HG03196 (cell line): ENCODE measurements at regions not wholly inside any gene's neighbourhood (a gene's known extent, or its start where the extent isn't known, plus 50 kb on each side); places are given as distances from the start of the nearest gene placed in this dataset.
"Not testable (repeated sequence)": the region's sequence is repeated elsewhere in the genome, so short reads cannot be mapped to it uniquely, and the experiment has no call there.

Source experiments
- ATAC-seq: cut with Tn5 transposase; IDR thresholded peaks from one replicate; pipeline ENCODE4 v1.9.1; 2021; ENCODE audit not compliant: unreplicated experiment

- no peak for ATAC-seq
Measured at GRCh38 chr11:116352881-116353280, 419.9 kb downstream of the BUD13 start.

DNA sequence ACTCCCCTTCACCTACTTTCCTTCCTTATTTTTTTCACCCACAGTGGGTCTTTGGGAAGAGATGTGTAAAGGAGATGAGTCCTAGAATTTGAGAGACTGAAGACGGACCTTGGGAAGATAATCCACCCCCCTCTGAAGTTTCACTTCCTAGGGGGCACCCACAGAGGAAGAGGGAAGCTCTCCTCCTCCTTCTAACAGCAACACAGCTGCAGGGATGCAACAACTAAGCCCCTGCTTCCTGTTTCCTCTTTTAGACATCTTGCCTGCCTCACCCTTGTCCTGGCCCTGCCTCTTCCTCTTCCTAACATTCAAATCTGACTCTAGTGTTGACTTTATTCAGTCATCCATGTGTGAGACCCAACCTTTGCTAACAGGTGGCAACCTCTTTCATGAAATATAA, 424.6 kb downstream of the BUD13 start:
- no peak for ATAC-seq

DNA sequence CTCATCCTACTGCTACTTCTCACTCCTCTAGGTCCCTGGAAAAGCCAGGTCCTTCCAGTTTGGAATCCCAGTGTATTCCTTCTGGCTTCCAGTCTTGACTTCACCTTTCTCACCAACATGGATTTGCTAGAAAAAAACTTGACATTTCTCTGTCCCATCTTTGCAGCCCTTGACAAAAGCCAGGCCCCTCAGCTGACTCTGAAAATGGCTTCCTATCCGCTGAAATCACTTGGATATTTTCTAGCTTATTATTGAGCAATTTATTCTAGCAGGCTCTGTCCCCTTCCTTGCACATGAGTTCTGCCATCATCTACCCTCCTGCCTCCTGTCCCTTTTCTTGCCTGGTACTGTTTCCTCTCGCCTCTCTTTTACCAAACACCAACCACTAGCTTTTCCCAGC, 427.2 kb downstream of the BUD13 start:
- ATAC-seq: no peak

GRCh38 chr11:116344601-116345000, 428.2 kb downstream of the BUD13 start:
- ATAC-seq: no peak

- no peak for ATAC-seq
Measured at GRCh38 chr11:116343270-116343669, 429.5 kb downstream of the BUD13 start.

DNA sequence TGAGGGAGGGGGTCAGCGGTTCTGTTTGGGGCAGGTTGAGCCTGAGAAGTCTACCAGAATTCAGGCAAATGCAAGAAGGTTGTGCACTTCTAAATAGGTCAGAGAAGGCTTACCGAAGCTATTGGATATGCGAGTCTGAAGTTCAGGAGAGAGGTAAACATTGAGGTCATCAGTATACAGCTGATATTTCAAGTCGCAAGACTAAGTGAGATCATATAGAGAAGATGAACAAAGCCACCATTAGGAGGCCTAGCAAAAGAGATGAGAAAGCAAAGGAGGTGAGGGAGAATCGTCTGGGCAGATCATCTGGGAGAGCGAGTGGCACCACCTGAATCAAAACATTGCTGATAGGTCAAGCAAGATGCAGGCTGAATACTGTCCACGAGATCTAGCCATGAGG, 430.6 kb downstream of the BUD13 start:
- ATAC-seq: no peak

DNA sequence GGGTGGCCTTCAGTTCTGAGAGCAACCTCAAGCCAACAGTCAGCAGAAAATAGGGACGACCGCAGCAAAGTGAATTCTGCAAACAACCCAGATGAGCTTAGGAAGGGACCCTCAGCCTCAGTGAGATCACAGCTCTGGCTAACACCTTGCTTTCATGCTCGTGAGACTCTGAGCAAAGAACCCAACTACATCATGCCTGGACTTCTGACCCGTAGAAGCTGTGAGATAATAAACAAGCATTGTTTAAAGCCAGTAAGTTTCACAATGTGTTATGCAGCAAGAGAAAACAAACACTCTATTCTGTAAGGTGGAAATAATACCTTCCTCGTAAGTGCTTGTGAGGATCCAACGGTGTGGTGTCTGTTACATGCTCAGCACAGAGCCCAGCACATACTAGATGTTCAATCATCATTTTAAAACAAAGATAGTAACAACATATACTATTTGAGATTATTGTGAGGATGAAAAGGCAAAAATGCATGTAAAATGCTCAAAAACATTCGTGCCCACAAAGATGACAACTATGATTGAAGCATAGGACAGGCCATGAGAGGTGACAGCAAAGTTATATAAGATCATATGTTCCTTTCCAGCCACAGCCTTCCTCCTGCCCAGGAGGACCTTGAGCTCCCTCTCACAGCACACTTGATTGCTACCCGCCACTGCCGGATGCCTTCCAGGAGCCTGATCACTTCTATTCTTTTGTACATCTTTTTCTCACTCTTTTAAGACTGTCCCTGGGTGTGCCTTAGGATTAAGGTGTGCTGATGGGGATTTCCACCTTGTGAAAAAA, 433.3 kb downstream of the BUD13 start:
- ATAC-seq: no peak

- not testable (repeated sequence) for ATAC-seq
Measured at GRCh38 chr11:116338500-116338899, 434.3 kb downstream of the BUD13 start.

- no peak for ATAC-seq
Measured at GRCh38 chr11:116336540-116336939, 436.2 kb downstream of the BUD13 start.

DNA sequence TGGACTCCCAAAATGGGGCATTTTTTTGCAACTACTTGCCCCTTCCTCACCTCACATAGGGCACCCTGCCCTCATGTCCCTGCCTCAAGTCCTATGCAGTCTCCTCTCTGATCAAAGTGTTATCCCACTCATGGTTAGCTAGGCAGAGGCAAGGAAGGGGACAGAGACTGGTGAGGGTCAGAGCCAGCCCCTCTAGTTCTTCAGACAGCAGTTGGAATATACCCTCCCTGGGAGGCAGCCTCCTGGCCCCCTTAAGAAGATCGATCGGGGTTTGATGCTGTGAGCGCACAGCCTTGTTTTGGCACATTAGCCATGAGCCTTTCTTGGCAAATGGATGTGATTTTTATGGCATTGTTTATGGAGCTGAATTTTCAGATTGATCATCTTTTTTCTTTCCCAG, 436.9 kb downstream of the BUD13 start:
- no peak for ATAC-seq

DNA sequence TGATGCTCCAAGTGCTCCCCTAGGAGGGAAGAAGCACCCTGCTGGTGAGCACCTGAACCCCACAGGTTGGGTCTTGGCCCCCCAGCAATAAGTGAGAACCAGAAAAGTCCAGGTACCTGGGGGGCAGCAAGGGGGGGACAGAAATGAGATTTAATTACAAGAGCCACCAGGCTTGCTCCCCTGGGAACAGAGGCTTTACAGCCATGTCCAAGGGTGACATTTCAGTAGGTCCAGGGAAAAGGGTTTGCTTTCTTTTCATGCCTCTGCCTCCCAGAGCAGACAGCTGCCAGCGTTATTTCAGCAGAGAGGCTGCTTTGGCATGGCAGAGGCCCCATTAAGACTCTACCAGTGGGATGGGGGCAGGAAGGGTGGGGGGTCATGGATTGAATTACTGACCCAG, 437.7 kb downstream of the BUD13 start:
- no peak for ATAC-seq

DNA sequence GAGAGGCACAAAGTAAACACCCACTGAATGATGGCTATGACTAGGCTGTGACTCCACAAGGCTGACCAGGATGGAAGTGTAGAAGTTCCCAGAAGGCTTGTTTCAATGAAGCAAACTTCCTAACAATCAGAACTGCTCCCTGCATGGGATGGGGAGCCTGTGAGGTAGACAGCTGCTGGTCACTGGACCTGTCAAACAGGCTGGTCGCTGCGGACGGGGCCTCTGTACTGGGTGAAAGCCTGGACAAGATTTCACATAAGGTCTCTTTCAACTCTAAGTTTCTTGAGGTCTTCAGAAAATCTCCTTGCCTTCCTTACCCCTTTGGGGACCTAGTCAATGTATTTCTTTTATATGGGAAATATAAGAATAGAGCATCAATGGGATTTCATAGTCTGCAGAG, 438.2 kb downstream of the BUD13 start:
- ATAC-seq: no peak

- ATAC-seq: no peak
Measured at GRCh38 chr11:116333001-116333535, 439.7 kb downstream of the BUD13 start.

GRCh38 chr11:116332391-116332790, 440.4 kb downstream of the BUD13 start:
- no peak for ATAC-seq

- ATAC-seq: no peak
Measured at GRCh38 chr11:116331381-116331780, 441.4 kb downstream of the BUD13 start.

DNA sequence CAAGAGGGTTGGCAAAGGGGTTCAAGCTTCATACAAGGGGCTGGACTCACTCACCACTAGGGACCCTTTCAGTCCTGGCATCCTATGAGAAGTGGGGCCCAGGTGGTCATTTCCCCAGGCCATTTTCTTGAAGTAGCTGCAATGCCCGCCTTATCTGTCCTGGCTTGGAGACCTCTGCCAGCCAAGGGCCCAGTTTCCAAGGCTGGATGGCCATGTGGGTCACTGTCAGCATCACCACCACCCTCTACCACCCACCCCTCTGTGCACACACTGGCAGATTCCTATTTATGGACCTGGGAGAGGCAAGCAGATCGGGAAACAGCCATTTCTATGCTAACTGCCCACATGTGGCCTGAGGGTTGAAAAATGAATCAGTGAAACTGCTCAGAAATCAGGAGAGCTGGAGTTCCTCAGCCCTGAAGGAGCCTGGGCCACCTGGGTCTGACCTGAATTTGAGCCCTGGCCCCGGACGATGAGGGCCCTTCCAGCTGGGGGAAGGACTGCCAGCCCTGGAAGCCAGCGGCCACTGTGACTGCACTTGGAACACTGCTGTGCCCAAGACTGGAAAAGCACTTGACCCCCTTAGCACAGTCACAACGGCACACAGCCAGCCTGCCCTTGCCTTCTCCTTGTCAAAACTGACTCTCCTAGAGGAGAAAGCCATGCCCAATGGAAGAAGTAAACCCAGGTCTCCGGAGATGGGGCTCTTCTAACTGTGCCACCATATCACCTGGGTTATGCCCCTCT, 442.2 kb downstream of the BUD13 start:
- no peak for ATAC-seq

DNA sequence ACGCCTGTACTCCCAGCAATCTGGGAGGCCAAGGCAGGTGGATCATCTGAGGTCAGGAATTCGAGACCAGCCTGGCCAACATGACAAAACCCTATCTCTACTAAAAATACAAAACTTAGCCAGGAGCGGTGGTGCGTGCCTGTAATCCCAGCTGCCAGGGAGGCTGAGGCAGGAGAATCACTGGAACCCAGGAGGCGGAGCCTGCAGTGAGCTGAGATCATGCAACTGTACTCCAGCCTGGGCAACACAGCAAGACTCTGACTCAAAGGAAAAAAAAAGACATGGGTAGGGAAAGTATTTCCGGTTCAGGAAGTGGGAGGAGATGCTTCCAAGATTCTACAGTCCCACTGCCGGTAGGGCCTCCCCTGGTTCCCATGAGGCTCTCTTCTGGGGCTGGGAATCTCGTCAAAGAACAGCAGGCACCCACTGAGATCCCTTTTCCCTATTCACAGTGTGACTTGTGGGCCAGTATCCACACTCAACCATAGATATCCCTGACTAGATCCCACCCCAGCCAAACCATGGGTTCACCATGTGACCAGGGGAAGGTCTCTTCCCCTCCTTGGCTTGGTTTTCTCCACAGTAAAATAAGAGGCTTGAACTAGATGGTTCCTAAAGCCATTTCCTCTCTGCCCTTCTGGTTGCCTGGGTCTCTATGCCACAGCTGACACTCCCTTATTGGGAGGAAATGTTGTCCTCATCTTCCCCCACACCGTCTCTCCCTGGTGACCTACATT, 443.3 kb downstream of the BUD13 start:
- no peak for ATAC-seq

DNA sequence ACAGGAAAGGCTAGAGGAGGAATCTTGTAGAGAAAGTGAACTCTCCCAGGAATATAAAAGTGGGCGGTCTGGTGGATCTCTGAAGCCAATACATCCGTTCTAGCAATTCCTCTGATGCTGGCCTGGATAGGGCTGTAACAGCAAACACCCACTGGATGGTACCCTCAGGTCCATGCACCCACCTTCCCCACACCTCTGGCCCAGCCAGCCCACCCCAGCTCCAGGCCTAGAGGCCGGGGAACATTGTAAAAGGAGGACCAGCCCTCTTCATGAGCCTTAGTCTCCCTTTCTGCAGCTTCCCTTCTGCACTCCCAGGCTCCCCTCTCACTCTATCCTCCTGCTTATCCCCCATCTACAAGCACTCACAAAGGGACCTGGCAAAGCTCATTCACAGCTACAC, 443.9 kb downstream of the BUD13 start:
- no peak for ATAC-seq

DNA sequence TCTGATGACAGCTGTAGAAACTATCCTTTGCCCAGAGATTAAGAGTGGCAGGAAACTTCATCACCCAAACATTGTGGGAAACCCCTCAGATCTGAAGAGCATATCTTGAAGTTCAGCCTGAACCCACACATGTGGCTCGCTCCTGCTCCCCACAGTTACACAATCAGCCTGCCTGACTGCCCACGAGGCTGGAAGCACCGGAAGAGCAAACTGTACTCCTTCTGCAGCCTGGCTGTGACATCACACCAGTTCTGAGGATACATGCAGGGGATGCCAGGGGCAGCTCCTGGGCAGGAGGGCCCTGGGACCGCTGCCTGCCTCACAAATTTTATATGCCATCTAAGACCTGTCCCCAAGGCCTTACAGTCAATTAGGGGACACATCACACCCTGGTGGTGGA, 444.4 kb downstream of the BUD13 start:
- no peak for ATAC-seq

- no peak for ATAC-seq
Measured at GRCh38 chr11:116326146-116326545, 446.6 kb downstream of the BUD13 start.

DNA sequence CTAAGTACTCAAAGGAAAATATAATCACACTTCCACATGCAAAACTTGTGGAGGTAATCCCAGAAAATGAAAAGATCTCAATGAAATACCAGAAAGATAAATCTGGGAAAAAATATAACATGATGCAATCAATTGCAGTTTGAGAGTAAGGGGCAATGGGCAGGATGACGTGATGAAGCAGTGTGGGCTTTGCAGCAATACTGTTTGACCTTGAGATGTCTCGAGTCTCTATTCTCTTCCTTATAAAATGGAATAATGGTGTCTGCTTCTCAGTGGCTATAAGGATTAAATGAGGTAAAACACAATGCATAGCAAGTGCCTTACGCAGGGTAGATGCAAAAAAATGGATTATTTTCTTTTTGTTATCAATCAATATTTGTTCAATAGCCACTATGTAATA, 447.5 kb downstream of the BUD13 start:
- ATAC-seq: no peak

DNA sequence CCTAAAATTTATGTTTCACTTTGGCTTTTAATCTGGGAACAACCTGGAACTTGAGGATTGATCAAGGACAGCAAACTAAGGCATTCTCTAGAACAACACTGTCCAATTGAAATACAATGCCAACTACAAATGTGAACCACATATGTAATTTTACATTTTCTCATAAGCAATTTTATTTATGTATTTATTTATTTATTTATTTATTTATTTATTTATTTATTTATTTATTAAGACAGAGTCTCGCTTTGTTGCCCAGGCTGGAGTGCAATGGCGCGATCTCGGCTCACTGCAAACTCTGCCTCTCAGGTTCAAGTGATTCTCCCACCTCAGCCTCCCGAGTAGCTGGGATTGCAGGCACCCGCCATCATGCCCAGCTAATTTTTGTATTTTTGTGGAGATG, 448.7 kb downstream of the BUD13 start:
- not testable (repeated sequence) for ATAC-seq
